Breast epithelium (tissue), 4 donors: ENCODE measurements at regions not wholly inside any gene's neighbourhood (a gene's known extent, or its start where the extent isn't known, plus 50 kb on each side); places are given as distances from the start of the nearest gene placed in this dataset.

Source experiments
- DNase-seq, 2 donors: peaks; one replicate each; pipeline ENCODE4 v3.0.0-alpha.2; 2019; ENCODE audit warnings: low spot score in 2 of 2
- H3K27ac ChIP-seq, 2 donors: fragments of 200-600 bp; sonication (generic) in 1 of 2; one replicate each; pipeline ENCODE4 v1.5.1; 2016 to 2019; ENCODE audit warnings: mild to moderate bottlenecking in 1 of 2
- H3K27me3 ChIP-seq, 2 donors: fragments of 200-600 bp; sonication (generic) in 1 of 2; one replicate each; pipeline versions ENCODE4 v1.5.1 to v1.6.0; 2017 to 2019; ENCODE audit warnings: control low read depth in 1 of 2, mild to moderate bottlenecking in 1 of 2
- H3K36me3 ChIP-seq: fragments of 200-600 bp; one replicate; pipeline ENCODE4 v1.5.1; 2019
- H3K4me1 ChIP-seq, 2 donors: fragments of 200-600 bp; sonication (generic); one replicate each; pipeline ENCODE4 v1.5.1; 2016 to 2019; ENCODE audit warnings: control low read depth in 1 of 2
- H3K4me3 ChIP-seq, 3 donors: fragments of 200-600 bp; sonication (generic); 1 replicate in 2 of 3; 2 replicates in 1 of 3; pipeline ENCODE4 v1.5.1; 2016 to 2019; ENCODE audit warnings: mild to moderate bottlenecking in 3 of 3, moderate library complexity in 2 of 3
- H3K9me3 ChIP-seq, 2 donors: fragments of 200-600 bp; sonication (generic) in 1 of 2; one replicate each; pipeline ENCODE4 v1.5.1; 2016 to 2019; ENCODE audit warnings: control low read depth in 1 of 2
- POLR2A ChIP-seq: fragments of 450-650 bp; IDR thresholded peaks from one replicate; pipeline ENCODE4 v1.6.1; 2016; ENCODE audit warnings: antibody characterized with exemption, mild to moderate bottlenecking, moderate library complexity
- POLR2AphosphoS5 ChIP-seq, 3 donors: sonication (generic); formaldehyde crosslinking; IDR thresholded peaks; one replicate each; pipeline ENCODE4 v1.6.1; 2017; ENCODE audit warnings: antibody characterized with exemption in 3 of 3
- intact Hi-C: fragments of 100-400 bp; cut with DNase I; formaldehyde crosslinking; loops from one replicate; pipeline ENCODE4 v1.15.1; 2023; ENCODE audit warnings: low total_unique reads
- TF ChIP-seq, protein P1 (sequence below), 3 donors: fragments of 450-650 bp; IDR thresholded peaks; one replicate each; pipeline ENCODE4 v1.5.1; 2016 to 2017; ENCODE audit warnings: antibody characterized with exemption in 3 of 3, mild to moderate bottlenecking in 3 of 3, moderate library complexity in 3 of 3

DNA sequence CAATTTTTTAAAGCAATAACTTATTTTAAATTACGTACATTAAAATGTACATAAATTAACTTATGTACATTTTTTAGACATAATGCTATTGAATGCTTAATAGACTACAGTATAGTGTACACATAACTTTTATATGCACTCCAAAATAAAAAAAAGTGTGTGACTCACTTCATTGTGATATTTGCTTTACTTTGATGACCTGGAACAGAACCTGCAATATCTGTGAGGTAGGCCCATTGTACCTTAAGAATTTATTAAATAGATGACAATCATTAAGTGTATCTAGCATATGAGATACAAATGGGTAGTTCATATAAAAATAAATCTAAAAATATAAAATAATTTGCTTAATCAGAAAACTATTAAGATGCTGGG is 276.7 kb downstream of the NFKBIZ start:
- Histone ChIP-seq H3K4me3 (no peak overlapping the region), H3K9me3 (peaks cover 9 to 23% of the 10 kb centered on the region in 2 donors), H3K27ac (no peak overlapping the region), H3K4me1 (no peaks in the 10 kb centered on the region), H3K36me3 (no peaks in the 10 kb centered on the region), H3K27me3 (no peaks in the 10 kb centered on the region)
- TF ChIP-seq POLR2A (no peak), POLR2AphosphoS5 (IDR thresholded peaks at IDR 0.05) (no peak)
- TF ChIP-seq, protein P1, sequence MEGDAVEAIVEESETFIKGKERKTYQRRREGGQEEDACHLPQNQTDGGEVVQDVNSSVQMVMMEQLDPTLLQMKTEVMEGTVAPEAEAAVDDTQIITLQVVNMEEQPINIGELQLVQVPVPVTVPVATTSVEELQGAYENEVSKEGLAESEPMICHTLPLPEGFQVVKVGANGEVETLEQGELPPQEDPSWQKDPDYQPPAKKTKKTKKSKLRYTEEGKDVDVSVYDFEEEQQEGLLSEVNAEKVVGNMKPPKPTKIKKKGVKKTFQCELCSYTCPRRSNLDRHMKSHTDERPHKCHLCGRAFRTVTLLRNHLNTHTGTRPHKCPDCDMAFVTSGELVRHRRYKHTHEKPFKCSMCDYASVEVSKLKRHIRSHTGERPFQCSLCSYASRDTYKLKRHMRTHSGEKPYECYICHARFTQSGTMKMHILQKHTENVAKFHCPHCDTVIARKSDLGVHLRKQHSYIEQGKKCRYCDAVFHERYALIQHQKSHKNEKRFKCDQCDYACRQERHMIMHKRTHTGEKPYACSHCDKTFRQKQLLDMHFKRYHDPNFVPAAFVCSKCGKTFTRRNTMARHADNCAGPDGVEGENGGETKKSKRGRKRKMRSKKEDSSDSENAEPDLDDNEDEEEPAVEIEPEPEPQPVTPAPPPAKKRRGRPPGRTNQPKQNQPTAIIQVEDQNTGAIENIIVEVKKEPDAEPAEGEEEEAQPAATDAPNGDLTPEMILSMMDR (IDR thresholded peaks at IDR 0.05) = no peak
- no peak for DNase-seq
- intact Hi-C loops = no loop called here

DNA sequence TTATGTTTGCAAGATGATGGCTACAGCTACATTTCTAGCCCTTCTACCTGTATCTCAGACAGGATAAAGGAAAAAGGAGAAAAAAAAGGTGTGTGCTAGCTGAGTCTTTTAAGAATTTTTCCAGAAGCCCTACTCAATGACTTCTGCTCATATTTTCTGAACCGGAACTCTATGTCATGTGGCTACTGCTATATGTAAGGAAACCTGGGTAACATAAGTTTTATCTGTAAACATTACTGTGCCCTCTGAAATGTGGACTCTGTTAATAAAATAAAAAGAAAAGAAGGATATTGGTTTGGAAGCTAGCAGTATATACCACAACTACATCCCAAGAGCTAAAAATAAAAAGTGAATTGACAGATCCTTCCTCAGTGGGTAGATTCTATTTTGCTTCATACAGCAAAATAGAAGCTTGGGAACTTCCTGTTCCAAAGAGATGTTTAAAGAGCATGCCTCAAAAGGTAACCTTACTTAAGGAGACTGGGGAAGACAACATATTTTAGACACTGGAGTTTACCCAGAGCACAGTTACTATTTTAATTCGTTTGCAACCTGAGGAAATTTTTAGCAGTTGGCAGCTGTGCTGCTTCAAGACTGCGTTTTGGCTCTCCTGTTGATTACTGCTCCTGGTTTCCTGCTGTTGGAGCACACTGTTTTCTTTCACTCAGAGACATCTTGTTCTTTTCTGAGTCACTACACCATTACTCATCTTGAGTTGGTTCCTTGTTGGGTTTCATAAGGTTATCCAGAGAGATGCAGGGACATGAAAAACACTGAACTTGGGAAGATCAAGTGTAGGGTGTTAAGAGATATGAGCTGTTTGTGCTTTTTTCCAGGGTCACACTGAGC is 280.7 kb downstream of the NFKBIZ start:
- peak in 1 of 2 donors; percentile 25 for DNase-seq
- intact Hi-C loops = loop anchor here (2.0 kb wide), 1 partner anchor 35 kb away; no protein-coding TSS in a partner anchor

DNA sequence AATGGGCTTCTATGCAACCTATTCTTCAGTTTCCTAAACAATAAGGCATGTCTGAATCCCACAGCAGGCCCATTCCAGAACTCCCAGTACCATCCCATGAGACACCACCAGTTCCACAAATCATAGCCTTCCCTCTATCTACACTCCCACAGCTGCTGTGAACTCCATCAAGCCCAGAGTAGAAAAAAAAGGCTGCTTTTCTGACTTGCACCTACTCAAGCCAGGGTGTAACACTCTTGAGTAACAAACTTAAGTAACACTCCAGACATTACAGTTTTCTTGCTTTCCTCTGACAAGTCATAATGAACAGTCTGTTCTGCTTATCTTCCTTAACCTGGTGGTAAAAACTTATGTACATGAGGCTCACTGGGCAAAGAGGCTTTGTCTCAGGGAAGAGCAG is 283.1 kb downstream of the NFKBIZ start:
- H3K4me1 ChIP-seq = no peaks in the 10 kb centered on the region
- no peak overlapping the region for H3K27ac ChIP-seq
- intact Hi-C loops = no loop called here
- no peaks in the 10 kb centered on the region for H3K36me3 ChIP-seq
- no peaks in the 10 kb centered on the region for H3K27me3 ChIP-seq
- TF ChIP-seq, protein P1 (IDR thresholded peaks at IDR 0.05) = no peak
- TF ChIP-seq POLR2A (no peak), POLR2AphosphoS5 (IDR thresholded peaks at IDR 0.05) (no peak)
- no peaks in the 10 kb centered on the region for H3K9me3 ChIP-seq
- no peak overlapping the region for H3K4me3 ChIP-seq
- no peak for DNase-seq

More for the DNA sequence above, 280.7 kb downstream of the NFKBIZ start:
- TF ChIP-seq, protein P1 (IDR thresholded peaks at IDR 0.05) = no peak
- TF ChIP-seq POLR2AphosphoS5 (IDR thresholded peaks at IDR 0.05) = peak in 1 of 3 donors; percentile 76
- peak overlapping the region; percentile 59 to 75 for H3K27ac ChIP-seq
- no peaks in the 10 kb centered on the region for H3K4me1 ChIP-seq
- H3K4me3 ChIP-seq = no peak overlapping the region
- H3K27me3 ChIP-seq = no peaks in the 10 kb centered on the region
- no peaks in the 10 kb centered on the region for H3K36me3 ChIP-seq
- no peaks in the 10 kb centered on the region for H3K9me3 ChIP-seq

DNA sequence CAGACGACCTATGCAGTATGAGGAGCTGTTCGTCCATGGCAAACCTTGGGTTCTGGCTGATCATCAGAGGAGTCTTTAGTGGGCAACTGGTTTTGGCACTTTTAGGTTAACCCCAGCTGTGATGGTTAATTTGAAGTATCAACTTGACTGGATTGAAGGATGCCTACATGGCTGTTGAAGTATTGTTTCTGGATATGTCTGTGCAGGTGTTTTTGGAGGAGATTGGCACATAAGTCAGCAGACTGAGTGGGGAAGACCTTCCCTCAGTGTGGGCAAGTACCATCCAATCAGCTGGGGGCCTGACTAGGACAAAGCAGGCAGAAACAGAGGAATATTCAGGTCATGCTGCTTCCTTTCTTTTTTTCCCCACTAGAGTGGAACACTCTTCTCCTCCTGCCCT is 284.1 kb downstream of the NFKBIZ start:
- Histone ChIP-seq H3K4me1 (no peaks in the 10 kb centered on the region), H3K4me3 (no peak overlapping the region), H3K36me3 (no peaks in the 10 kb centered on the region), H3K9me3 (no peaks in the 10 kb centered on the region), H3K27me3 (no peaks in the 10 kb centered on the region), H3K27ac (no peak overlapping the region)
- intact Hi-C loops = no loop called here
- TF ChIP-seq, protein P1 (IDR thresholded peaks at IDR 0.05) = no peak
- TF ChIP-seq POLR2A = no peak
- TF ChIP-seq POLR2AphosphoS5 (IDR thresholded peaks at IDR 0.05) = no peak
- DNase-seq = no peak

- DNase-seq = no peak
- Histone ChIP-seq H3K36me3 (no peaks in the 10 kb centered on the region), H3K4me3 (no peak overlapping the region), H3K27ac (no peak overlapping the region), H3K4me1 (no peaks in the 10 kb centered on the region), H3K9me3 (no peaks in the 10 kb centered on the region), H3K27me3 (no peaks in the 10 kb centered on the region)
- no peak for TF ChIP-seq POLR2AphosphoS5 (IDR thresholded peaks at IDR 0.05)
- no peak for TF ChIP-seq POLR2A
- TF ChIP-seq, protein P1 (IDR thresholded peaks at IDR 0.05) = no peak
- intact Hi-C loops = no loop called here
Observed at GRCh38 chr3:102135316-102135715, 286.0 kb downstream of the NFKBIZ start.
